Keratinocyte (primary cell): ENCODE measurements at regions not wholly inside any gene's neighbourhood (a gene's known extent, or its start where the extent isn't known, plus 50 kb on each side); places are given as distances from the start of the nearest gene placed in this dataset.

ENCODE experiments used
- EZH2 ChIP-seq: IDR thresholded peaks from one replicate; pipeline ENCODE4 v1.6.1; 2012; ENCODE audit warnings: inconsistent platforms, mild to moderate bottlenecking, low read length, moderate library complexity
- TF ChIP-seq, protein P1 (sequence below), 3 experiments: IDR thresholded peaks in 1 of 3; conservative IDR thresholded peaks in 1 of 3; optimal IDR thresholded peaks in 1 of 3; 2 replicates in 2 of 3; 3 replicates in 1 of 3; pipeline versions ENCODE3 to v1.5.1; 2011; ENCODE audit warnings: low read length in 3 of 3, mild to moderate bottlenecking in 3 of 3, moderate library complexity in 2 of 3, control low read depth in 1 of 3, inconsistent platforms in 1 of 3; ENCODE audit not compliant: insufficient read depth in 2 of 3; ENCODE audit errors: extremely low read depth in 1 of 3

DNA sequence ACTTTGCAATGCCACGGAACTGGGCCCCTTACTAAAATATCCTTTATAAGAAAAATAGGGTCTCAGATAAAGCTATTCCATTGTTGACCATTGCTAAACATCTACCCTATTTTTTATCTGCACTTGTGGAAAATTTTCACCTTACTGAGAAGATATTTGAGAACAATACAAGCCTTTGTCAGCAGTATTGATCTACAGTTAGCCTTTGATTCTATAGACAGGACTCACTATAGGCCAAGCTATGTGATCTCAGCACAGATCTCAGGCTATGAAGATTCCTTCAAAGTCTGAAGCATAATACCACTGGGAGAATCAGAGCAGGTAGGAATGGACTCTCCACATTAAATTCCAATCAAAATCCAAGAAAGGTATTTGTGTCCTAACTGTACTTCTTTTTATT lies 1099.7 kb downstream of the DIAPH3 start:
- TF ChIP-seq, protein P1, sequence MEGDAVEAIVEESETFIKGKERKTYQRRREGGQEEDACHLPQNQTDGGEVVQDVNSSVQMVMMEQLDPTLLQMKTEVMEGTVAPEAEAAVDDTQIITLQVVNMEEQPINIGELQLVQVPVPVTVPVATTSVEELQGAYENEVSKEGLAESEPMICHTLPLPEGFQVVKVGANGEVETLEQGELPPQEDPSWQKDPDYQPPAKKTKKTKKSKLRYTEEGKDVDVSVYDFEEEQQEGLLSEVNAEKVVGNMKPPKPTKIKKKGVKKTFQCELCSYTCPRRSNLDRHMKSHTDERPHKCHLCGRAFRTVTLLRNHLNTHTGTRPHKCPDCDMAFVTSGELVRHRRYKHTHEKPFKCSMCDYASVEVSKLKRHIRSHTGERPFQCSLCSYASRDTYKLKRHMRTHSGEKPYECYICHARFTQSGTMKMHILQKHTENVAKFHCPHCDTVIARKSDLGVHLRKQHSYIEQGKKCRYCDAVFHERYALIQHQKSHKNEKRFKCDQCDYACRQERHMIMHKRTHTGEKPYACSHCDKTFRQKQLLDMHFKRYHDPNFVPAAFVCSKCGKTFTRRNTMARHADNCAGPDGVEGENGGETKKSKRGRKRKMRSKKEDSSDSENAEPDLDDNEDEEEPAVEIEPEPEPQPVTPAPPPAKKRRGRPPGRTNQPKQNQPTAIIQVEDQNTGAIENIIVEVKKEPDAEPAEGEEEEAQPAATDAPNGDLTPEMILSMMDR (optimal IDR thresholded peaks at IDR 0.05 in 1 of 3, IDR thresholded peaks at IDR 0.05 in 1 of 3, conservative IDR thresholded peaks at IDR 0.05 in 1 of 3; ENCODE audit: extremely low read depth in 1 of 3, insufficient read depth in 2 of 3, low read length in 3 of 3) = no peak
- TF ChIP-seq EZH2 = no peak
